Sciatic nerve (tissue), 2 donors: ENCODE measurements at regions not wholly inside any gene's neighbourhood (a gene's known extent, or its start where the extent isn't known, plus 50 kb on each side); places are given as distances from the start of the nearest gene placed in this dataset.
"Not testable (repeated sequence)": the region's sequence is repeated elsewhere in the genome, so short reads cannot be mapped to it uniquely, and the experiment has no call there.

Source experiments
- ATAC-seq: fragments of 200-7000 bp; cut with Tn5 transposase; one replicate; pipeline ENCODE4 v1.9.1; 2020; ENCODE audit warnings: mild to moderate bottlenecking, moderate library complexity
- DNase-seq: peaks from one replicate; pipeline ENCODE4 v3.0.0-alpha.2; 2020; ENCODE audit warnings: low spot score
- intact Hi-C: fragments of 100-400 bp; cut with DNase I; formaldehyde crosslinking; loops from one replicate; pipeline ENCODE4 v1.14.2; 2022
- donor health status: DM: no; HTN: no; CAD: no.
- donor health status: DM: no; HTN: no; CAD: no.

DNA sequence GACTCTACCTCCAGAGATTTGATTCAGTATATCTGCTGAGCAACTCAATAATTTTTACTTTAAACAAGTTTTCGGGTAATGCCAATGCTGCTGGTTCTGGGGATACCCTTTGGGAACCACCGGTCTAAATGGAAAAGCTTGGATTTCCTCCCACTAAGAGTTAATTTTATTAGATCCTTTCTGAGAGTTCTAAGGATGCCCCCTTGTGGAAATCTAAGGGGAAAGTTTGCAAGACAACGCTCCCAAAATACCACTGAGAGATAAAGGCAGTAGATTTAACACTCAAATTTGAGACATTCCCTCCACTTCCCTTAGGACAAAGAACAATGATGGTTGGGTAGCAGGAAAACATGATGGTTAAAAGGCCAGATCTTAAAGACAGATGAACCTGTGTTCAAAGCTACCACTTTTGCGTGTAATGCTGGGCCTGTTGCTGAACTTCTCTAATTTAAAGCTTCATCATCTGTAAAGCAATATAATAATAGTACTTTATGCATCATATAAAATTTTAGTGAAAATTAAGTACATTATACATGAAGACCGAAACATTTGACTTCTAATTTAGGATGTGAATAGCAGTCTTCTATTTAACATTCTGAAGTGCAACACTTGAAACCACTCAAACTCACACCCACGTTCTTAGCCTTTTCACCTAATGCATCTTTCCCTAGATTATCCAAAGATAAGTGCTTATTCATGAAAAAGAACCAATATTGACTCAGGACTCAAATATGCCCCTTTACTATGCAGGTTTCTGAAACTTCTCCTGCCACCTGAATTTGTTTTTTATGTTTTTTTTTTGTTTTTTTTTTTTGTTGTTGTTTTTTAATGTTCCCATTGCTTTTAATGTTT is 110.1 kb upstream of the LUZP2 start:
- intact Hi-C loops = no loop called here
- ATAC-seq (no peak), DNase-seq (no peak)

GRCh38 chr11:24389575-24389974 is 107.3 kb upstream of the LUZP2 start:
- intact Hi-C loops = no loop called here
- ATAC-seq (no peak), DNase-seq (no peak)

GRCh38 chr11:24390016-24390415 is 106.8 kb upstream of the LUZP2 start:
- intact Hi-C loops = no loop called here
- ATAC-seq (no peak), DNase-seq (no peak)

DNA sequence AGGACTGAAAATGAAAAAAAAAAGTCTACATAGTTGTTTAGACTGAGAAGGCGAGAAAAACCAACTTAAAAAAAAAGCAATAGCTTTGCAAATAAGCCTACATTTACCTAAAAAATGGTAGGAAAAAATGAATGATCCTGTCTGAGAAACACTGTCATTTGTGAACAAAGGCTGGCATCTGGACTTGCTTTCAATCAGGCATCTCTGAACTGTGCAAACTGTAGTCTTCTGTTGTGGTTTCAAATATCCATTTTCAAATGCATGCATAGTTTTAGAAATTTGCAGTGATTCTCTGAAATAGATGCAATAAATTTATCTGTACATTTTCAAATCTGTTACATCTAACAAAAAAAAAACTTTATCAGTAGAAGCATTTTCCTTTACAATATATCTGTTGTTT is 106.1 kb upstream of the LUZP2 start:
- DNase-seq (no peak), ATAC-seq (no peak)
- intact Hi-C loops = no loop called here

DNA sequence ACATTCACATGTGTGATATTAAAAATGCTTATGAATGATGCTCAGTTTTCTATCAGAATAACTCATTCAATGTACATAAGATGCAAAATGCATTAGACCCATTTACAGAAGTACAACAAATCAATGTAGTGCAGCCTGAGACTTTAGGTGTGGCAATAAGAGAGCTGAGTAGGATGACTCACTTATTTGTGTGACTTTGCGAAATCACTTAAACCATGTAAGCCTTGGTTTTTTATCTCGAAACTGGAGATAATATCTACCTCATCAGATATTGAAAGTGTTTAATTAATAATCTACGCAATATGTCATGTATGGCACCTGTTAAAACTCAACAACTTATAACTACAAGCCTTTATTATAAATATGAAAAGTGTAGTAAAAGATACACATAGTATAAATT is 105.7 kb upstream of the LUZP2 start:
- DNase-seq = no peak
- intact Hi-C loops = no loop called here
- no peak for ATAC-seq

GRCh38 chr11:24400059-24400665 is 96.7 kb upstream of the LUZP2 start:
- ATAC-seq (no peak), DNase-seq (no peak)
- intact Hi-C loops = no loop called here

DNA sequence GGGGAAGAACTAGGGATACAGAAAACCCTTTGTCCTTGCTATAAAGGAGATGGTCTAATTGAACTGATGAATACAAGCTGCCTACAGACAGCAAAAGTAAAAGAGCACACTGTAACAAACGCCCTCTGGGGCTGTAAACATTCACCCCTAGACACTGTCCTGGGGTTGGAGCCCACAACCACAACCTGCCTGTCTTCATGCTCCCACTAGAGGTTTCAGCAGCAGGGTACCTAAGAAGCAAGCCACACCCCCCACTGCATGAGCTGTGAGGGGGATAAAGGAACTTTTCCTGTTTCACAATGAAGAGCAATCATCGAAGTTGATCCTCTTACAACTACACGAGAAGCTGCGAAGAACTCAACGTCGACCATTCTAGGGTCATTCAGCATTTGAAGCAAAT is 90.5 kb upstream of the LUZP2 start:
- intact Hi-C loops = no loop called here
- ATAC-seq = no peak
- no peak for DNase-seq

DNA sequence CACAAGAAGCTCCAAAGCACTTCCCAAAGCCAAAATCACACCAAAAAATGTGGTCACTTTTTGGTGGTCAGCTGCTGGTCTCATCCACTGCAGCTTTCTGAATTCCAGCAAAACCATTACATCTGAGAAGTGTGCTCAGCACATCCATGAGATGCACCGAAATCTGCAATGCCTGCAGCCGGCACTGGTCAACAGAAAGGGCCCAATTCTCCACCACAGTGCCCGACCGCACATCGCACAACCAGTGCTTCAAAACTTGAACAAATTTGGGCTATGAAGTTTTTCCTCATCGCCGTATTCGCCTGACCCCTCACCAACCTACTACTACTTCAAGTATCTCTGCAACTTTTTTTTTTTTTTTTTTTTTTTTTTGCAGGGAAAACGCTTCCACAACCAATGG is 89.9 kb upstream of the LUZP2 start:
- intact Hi-C loops = no loop called here
- ATAC-seq (no peak), DNase-seq (no peak)

- ATAC-seq = no peak
- no peak for DNase-seq
- intact Hi-C loops = no loop called here
These were observed 89.1 kb upstream of the LUZP2 start for GRCh38 chr11:24407733-24408132.

DNA sequence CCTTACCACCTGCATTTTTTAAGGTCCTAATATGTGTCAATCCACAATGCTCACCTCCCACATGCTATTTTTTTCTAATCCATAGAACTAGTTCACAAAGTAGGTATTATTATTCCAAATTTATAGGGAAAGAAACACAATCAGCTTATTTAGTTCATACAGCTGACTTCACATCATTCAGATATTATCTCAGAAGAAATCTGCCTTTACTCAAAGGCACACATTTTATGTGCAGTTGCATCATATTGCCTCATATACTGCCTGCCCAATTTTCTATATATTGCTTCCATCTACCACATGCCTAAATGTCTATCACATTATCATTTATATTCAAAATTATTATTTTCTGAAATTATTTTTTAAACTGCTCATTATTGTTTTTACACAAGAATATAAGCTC is 88.7 kb upstream of the LUZP2 start:
- ATAC-seq = no peak
- intact Hi-C loops = no loop called here
- DNase-seq = no peak

DNA sequence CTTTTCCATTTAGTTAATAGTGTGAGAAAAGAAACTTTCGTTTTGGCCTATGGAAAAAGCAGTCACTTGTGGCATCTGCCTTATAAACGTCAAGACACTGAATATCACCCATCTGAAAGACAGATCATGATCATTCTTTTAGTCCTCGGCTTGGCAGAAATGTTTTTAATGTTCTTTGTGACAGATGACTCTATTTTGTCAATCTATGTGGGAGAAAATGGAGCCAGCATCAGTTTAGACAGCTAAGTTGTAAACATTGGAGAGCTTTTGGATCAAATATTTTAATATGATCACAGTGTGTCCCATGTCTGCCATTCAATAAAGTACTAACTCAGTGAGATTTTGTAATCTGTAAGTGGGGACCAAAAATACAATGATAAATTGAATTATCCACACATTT is 85.1 kb upstream of the LUZP2 start:
- DNase-seq (no peak), ATAC-seq (no peak)
- intact Hi-C loops = no loop called here

GRCh38 chr11:24412722-24413121 is 84.1 kb upstream of the LUZP2 start:
- no peak for ATAC-seq
- no peak for DNase-seq
- intact Hi-C loops = no loop called here

DNA sequence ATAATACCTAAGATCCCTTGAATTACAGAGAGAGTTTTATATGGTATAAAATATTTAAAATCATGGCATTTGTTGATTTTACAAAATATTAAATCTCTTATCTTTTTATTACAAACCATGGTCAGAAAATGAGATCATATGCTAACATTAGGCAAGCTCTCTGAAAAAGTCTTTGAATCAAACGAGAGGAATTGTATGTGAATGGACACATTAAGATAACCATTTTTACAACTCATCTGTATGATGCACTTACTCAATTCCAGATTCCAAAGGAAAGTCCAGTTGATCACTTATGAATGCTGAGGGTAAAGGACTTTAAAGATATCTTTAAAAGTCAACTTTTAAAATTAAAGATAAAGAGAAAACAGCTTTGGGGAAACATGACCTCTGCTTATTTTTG is 83.5 kb upstream of the LUZP2 start:
- DNase-seq = no peak
- intact Hi-C loops = no loop called here
- ATAC-seq = no peak

DNA sequence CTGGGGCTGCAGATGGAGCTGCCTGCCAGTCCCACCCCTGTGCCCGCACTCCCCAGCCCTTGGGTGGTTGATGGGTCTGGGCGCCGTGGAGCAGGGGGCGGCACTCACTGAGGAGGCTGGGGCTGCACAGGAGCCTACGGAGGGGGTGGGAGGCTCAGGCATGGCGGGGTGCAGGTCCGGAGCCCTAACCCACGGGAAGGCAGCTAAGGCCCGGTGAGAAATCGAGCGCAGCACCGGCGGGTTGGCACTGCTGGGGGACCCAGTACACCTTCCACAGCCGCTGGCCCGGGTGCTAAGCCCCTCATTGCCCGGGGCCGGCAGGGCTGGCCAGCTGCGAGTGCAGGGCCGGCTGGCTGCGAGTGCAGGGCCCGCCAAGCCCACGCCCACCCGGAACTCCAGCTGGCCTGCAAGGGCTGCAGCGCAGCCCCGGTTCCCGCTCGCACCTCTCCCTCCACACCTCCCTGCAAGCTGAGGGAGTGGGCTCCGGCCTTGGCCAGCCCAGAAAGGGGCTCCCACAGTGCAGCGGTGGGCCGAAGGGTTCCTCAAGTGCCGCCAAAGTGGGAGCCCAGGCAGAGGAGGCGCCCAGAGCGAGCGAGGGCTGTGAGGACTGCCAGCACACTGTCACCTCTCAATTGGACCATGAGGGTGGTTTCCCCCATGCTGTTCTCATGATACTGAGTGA is 80.8 kb upstream of the LUZP2 start:
- intact Hi-C loops, DNase-seq, ATAC-seq: not testable (repeated sequence)

GRCh38 chr11:24421766-24422165 is 75.1 kb upstream of the LUZP2 start:
- DNase-seq = no peak
- intact Hi-C loops = no loop called here
- no peak for ATAC-seq

DNA sequence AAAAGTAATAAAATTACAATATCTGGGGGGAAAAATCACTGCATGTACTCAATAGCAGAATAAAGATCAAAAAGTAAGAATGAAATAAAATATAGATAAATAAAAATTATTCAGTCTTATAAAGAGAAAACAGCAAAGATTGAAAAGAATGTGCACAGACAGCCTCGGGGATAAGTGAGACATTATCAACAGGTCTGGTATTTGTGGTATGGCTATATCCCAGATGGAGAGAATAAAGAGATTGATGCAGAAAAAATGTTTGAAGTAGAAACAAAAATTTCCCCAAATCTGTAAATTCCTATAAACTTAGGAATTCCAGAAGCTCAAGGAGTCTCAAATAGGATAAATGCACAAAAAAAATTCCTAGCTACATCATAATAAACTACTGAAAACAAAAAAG is 74.5 kb upstream of the LUZP2 start:
- intact Hi-C loops = no loop called here
- DNase-seq (no peak), ATAC-seq (no peak)

GRCh38 chr11:24437123-24437522 is 59.7 kb upstream of the LUZP2 start:
- ATAC-seq = no peak
- DNase-seq = no peak
- intact Hi-C loops = no loop called here
